K562 (cell line): ENCODE measurements at regions not wholly inside any gene's neighbourhood (a gene's known extent, or its start where the extent isn't known, plus 50 kb on each side); places are given as distances from the start of the nearest gene placed in this dataset.

ENCODE experiments used
- ATAC-seq: fragments of 200-7000 bp; cut with Tn5 transposase; 3 replicates; pipeline ENCODE4 v1.9.1; 2020; ENCODE audit warnings: moderate library complexity
- BruUV-seq: library from RNA; stranded (reverse); fragments of 400-500 nt; replicated peaks from 2 replicates; lab custom pipeline; 2021; lab: Mats Ljungman, UMichigan
- CTCF ChIA-PET: fragments of 300-600 bp; formaldehyde crosslinking; extraction: SDS; loops from one replicate; lab custom pipeline; 2021; ENCODE audit warnings: low intra/inter-chr PET ratio; lab: Yijun Ruan, JAX
- POLR2A ChIA-PET: fragments of 300-600, 350-650 bp; sonication (Branson Sonifier 250); formaldehyde crosslinking; extraction: SDS; loops from one replicate; lab custom pipeline; 2021; ENCODE audit warnings: antibody characterized with exemption, inconsistent platforms; lab: Yijun Ruan, JAX
- DNase-seq, 4 experiments: peaks; one replicate each; pipeline versions ENCODE4 v3.0.0 to v3.0.0-alpha.2; 2011 to 2018; ENCODE audit warnings: low spot score in 3 of 4, mixed read lengths in 3 of 4; ENCODE audit errors: extremely low read depth in 1 of 4
- FAIRE-seq: peaks from 2 replicates; lab custom pipeline; 2011; peaks lifted over from hg19 to GRCh38; lab: Jason Lieb, UNC
- H2AFZ ChIP-seq: 2 replicates; pipeline ENCODE4 v1.6.0; 2011; ENCODE audit warnings: low read depth, low read length, control low read depth, inconsistent platforms
- H3K27ac ChIP-seq: fragments of 200-600 bp; 3 replicates; pipeline ENCODE4 v1.8.0; 2011; ENCODE audit warnings: low read depth, mild to moderate bottlenecking, control low read depth, inconsistent platforms, low read length, moderate library complexity, mixed read lengths; ENCODE audit errors: extremely low read depth
- H3K27me3 ChIP-seq, 2 experiments: fragments of 300-600 bp in 1 of 2; 2 replicates in 1 of 2; 3 replicates in 1 of 2; pipeline versions ENCODE4 v1.6.0 to v1.8.0; 2011; ENCODE audit warnings: inconsistent platforms in 2 of 2, low read length in 2 of 2, mild to moderate bottlenecking in 1 of 2, mixed read lengths in 1 of 2, moderate library complexity in 1 of 2; ENCODE audit not compliant: control insufficient read depth in 2 of 2, insufficient read depth in 2 of 2
- H3K36me3 ChIP-seq: fragments of 300-600 bp; 3 replicates; pipeline ENCODE4 v1.8.0; 2011; ENCODE audit warnings: mild to moderate bottlenecking, low read length, inconsistent platforms; ENCODE audit not compliant: control insufficient read depth, insufficient read depth
- H3K4me1 ChIP-seq, 2 experiments: fragments of 200-600 bp in 1 of 2; replicated peaks in 1 of 2; 2 replicates in 1 of 2; 3 replicates in 1 of 2; pipeline versions ENCODE4 v1.5.1 to v1.8.0; 2011; ENCODE audit warnings: inconsistent platforms in 2 of 2, low read length in 2 of 2, mild to moderate bottlenecking in 1 of 2, mixed read lengths in 1 of 2, moderate library complexity in 1 of 2; ENCODE audit not compliant: control insufficient read depth in 2 of 2, insufficient read depth in 2 of 2
- H3K4me2 ChIP-seq: 2 replicates; pipeline ENCODE4 v1.6.1; 2011; ENCODE audit warnings: low read length, control low read depth, inconsistent platforms, mixed read lengths; ENCODE audit not compliant: insufficient read depth
- H3K4me3 ChIP-seq: fragments of 200-600 bp; sonication (generic), shearing (Covaris generic); 2 replicates; pipeline ENCODE4 v1.5.1; 2016; ENCODE audit warnings: control low read depth, inconsistent platforms
- H3K79me2 ChIP-seq: fragments of 200-600 bp; 3 replicates; pipeline ENCODE4 v1.8.0; 2011; ENCODE audit warnings: low read length, inconsistent platforms; ENCODE audit not compliant: control insufficient read depth, insufficient read depth
- H3K9ac ChIP-seq, 2 experiments: 2 replicates each; pipeline versions ENCODE4 v1.6.0 to v1.6.1; 2011; ENCODE audit warnings: low read depth in 2 of 2, low read length in 2 of 2, control low read depth in 1 of 2, inconsistent platforms in 1 of 2, mild to moderate bottlenecking in 1 of 2, mixed read lengths in 1 of 2; ENCODE audit not compliant: insufficient read depth in 1 of 2
- H3K9me1 ChIP-seq: one replicate; pipeline ENCODE4 v1.6.0; 2011; ENCODE audit warnings: inconsistent platforms, mild to moderate bottlenecking, low read length, moderate library complexity; ENCODE audit not compliant: control insufficient read depth, insufficient read depth
- H3K9me3 ChIP-seq: replicated peaks from 2 replicates; pipeline ENCODE4 v1.5.1; 2011; ENCODE audit warnings: low read depth, low read length, inconsistent platforms; ENCODE audit not compliant: control insufficient read depth, insufficient read depth
- H4K20me1 ChIP-seq: replicated peaks from 2 replicates; pipeline ENCODE4 v1.6.1; 2011; ENCODE audit warnings: low read length, inconsistent platforms, mixed read lengths; ENCODE audit not compliant: control insufficient read depth, insufficient read depth
- E2F3 ChIP-seq: fragments of 250-450 bp; sonication (Bioruptor Pico); IDR thresholded peaks from 2 replicates; pipeline ENCODE4 v1.4.0; 2020; ENCODE audit warnings: mild to moderate bottlenecking
- EHMT2 ChIP-seq: fragments of 450-650 bp; IDR thresholded peaks from 2 replicates; pipeline ENCODE4 v1.6.1; 2018; ENCODE audit warnings: antibody characterized with exemption
- ETV6 ChIP-seq, 3 experiments: fragments of 150-350 bp in 1 of 3; sonication (generic) in 1 of 3; formaldehyde crosslinking in 1 of 3; IDR thresholded peaks; 2 replicates each; pipeline versions ENCODE4 v1.6.1 to v1.8.0; 2014 to 2022; ENCODE audit warnings: borderline replicate concordance in 2 of 3, low read depth in 2 of 3, antibody characterized with exemption in 1 of 3, low read length in 1 of 3, mild to moderate bottlenecking in 1 of 3, missing genetic modification reagents in 1 of 3
- TFAP4 ChIP-seq: sonication (generic); formaldehyde crosslinking; IDR thresholded peaks from 2 replicates; pipeline ENCODE4 v1.8.0; 2022; ENCODE audit warnings: missing genetic modification reagents, mild to moderate bottlenecking, moderate library complexity, borderline replicate concordance
- TFE3 ChIP-seq: fragments of 450-650 bp; formaldehyde crosslinking; IDR thresholded peaks from 2 replicates; pipeline ENCODE4 v1.4.0; 2020; ENCODE audit warnings: mild to moderate bottlenecking, mixed read lengths
- ZBTB2 ChIP-seq: fragments of 450-650 bp; IDR thresholded peaks from 2 replicates; pipeline ENCODE4 v1.6.1; 2016; ENCODE audit warnings: antibody characterized with exemption
- WGBS: fragments of 100-300 bp; shearing (Covaris generic); methylation state at CpG from one replicate; pipeline ENCODE4 v1.1.6; 2016; ENCODE audit warnings: low coverage, mixed read lengths; ENCODE audit not compliant: insufficient coverage; ENCODE audit errors: missing lambda C conversion rate; 5-methylcytosine and 5-hydroxymethylcytosine counted together
- in situ Hi-C: fragments of 300-500 bp; cut with MboI; formaldehyde crosslinking; loops from 4 replicates; pipeline ENCODE4 v1.15.0; 2018; ENCODE audit warnings: inconsistent platforms, mixed read lengths
- intact Hi-C: fragments of 100-400 bp; cut with micrococcal nuclease; formaldehyde crosslinking; loops from 2 replicates; pipeline ENCODE4 v1.14.2; 2022

GRCh38 chr5:2261004-2261703, 378.4 kb upstream of the IRX4 start:
- Histone ChIP-seq H3K27me3 (peaks cover 11 to 45% of the 10 kb centered on the region in 2 experiments), H3K4me1 (no peaks in the 10 kb centered on the region; a peak in 1 of 5 replicates), H3K4me3 (no peak overlapping the region), H3K9me1 (no peaks in the 10 kb centered on the region), H2AFZ (no peak overlapping the region), H3K36me3 (no peaks in the 10 kb centered on the region), H3K27ac (no peak overlapping the region), H3K9ac (no peak overlapping the region), H3K79me2 (no peaks in the 10 kb centered on the region), H4K20me1 (peaks cover 11% of the 10 kb centered on the region), H3K4me2 (no peak overlapping the region), H3K9me3 (no peaks in the 10 kb centered on the region)
- intact Hi-C loops = no loop called here
- ATAC-seq (no peak), DNase-seq (no peak), FAIRE-seq (no peak)
- TF ChIP-seq E2F3 (no peak), ETV6 (IDR thresholded peaks at IDR 0.05; ENCODE audit: borderline replicate concordance in 1 of 2, low read depth in 2 of 2, low read length in 1 of 2) (no peak), ETV6 (CRISPR knock-in tag; IDR thresholded peaks at IDR 0.05; ENCODE audit: borderline replicate concordance) (no peak), TFE3 (peak; percentile 20; the same call in 1 of the 2 replicates), EHMT2 (no peak), TFAP4 (CRISPR knock-in tag) (no peak), ZBTB2 (no peak)
- ChIA-PET CTCF (no interaction called here), POLR2A (interaction anchor here (0.6 to 0.7 kb wide), 2 partner anchors 46 to 406 kb away, joined by 3 read pairs; no protein-coding TSS in a partner anchor)
- WGBS = 1% methylated on average over 32 of the region's 32 CpGs
- no TSS peak for BruUV-seq
- in situ Hi-C loops = no loop called here
